ENCODE measurements at regions not wholly inside any gene's neighbourhood (a gene's known extent, or its start where the extent isn't known, plus 50 kb on each side); places are given as distances from the start of the nearest gene placed in this dataset.

- Histone ChIP-seq H3K36me3 (ENCODE audit: low read depth, missing control alignments) (no peaks in the 10 kb centered on the region), H3K4me3 (no peak overlapping the region), H3K27me3 (no peaks in the 10 kb centered on the region), H3K27ac (no peak overlapping the region), H3K9me3 (no peaks in the 10 kb centered on the region), H3K4me1 (no peaks in the 10 kb centered on the region)
- TF ChIP-seq POLR2A (IDR thresholded peaks at IDR 0.05), result no peak
- no peak for TF ChIP-seq CTCF (IDR thresholded peaks at IDR 0.05)
- intact Hi-C loops (cut with DNase I; ENCODE audit: low total_unique reads), result no loop called here
- no peak for DNase-seq
- WGBS, 2 donors, result 80 to 88% methylated on average over 4 of the region's 4 CpGs
Observed at GRCh38 chr13:58165617-58166016, 534.1 kb downstream of the PCDH17 start.

- no peaks in the 10 kb centered on the region for H3K36me3 ChIP-seq (ENCODE audit: low read depth, missing control alignments)
- DNase-seq, result no peak
- H3K9me3 ChIP-seq, result no peaks in the 10 kb centered on the region
- no peaks in the 10 kb centered on the region for H3K27me3 ChIP-seq
- no peaks in the 10 kb centered on the region for H3K4me1 ChIP-seq
- no peak overlapping the region for H3K27ac ChIP-seq
- WGBS, 2 donors, result 77 to 96% methylated on average over 3 of the region's 3 CpGs
- no peak overlapping the region for H3K4me3 ChIP-seq
- TF ChIP-seq CTCF (IDR thresholded peaks at IDR 0.05) (no peak), POLR2A (IDR thresholded peaks at IDR 0.05) (no peak)
- intact Hi-C loops (cut with DNase I; ENCODE audit: low total_unique reads), result no loop called here
Observed at GRCh38 chr13:58181111-58181510, 549.6 kb downstream of the PCDH17 start.

GRCh38 chr13:58187881-58188280 is 556.3 kb downstream of the PCDH17 start:
- DNase-seq, result no peak
- no peak for TF ChIP-seq POLR2A (IDR thresholded peaks at IDR 0.05)
- H3K4me3 ChIP-seq, result no peak overlapping the region
- 79 to 83% methylated on average over 4 of the region's 4 CpGs for WGBS, 2 donors
- H3K36me3 ChIP-seq (ENCODE audit: low read depth, missing control alignments), result no peaks in the 10 kb centered on the region
- no peaks in the 10 kb centered on the region for H3K27me3 ChIP-seq
- intact Hi-C loops (cut with DNase I; ENCODE audit: low total_unique reads), result no loop called here
- no peak overlapping the region for H3K27ac ChIP-seq
- H3K4me1 ChIP-seq, result no peaks in the 10 kb centered on the region
- H3K9me3 ChIP-seq, result no peaks in the 10 kb centered on the region

DNA sequence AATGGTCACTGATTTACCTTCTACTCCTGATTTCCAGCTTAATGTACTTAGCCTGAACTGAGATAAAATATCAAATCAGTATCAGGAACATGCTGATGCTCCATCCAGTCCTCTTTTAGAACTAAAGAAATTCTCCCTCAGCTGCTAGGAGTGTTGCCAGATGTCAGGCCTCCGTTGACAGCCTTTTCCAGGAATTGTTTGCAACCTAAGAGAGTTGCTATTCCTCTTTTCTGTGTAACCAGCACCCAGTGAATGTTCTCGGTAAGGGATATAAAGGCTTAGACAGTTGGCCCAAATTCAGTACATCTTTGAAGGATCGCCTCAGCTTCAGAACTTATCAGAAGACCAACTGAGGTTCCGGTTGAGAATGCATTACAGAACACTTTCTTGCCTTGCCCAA is 559.0 kb downstream of the PCDH17 start:
- no peaks in the 10 kb centered on the region for H3K9me3 ChIP-seq
- no peaks in the 10 kb centered on the region for H3K27me3 ChIP-seq
- no peak for TF ChIP-seq CTCF (IDR thresholded peaks at IDR 0.05)
- no peak for TF ChIP-seq POLR2A (IDR thresholded peaks at IDR 0.05)
- H3K4me1 ChIP-seq, result no peaks in the 10 kb centered on the region
- intact Hi-C loops (cut with DNase I; ENCODE audit: low total_unique reads), result no loop called here
- H3K27ac ChIP-seq, result no peak overlapping the region
- no peak for DNase-seq
- WGBS, 2 donors, result 54 to 66% methylated on average over 4 of the region's 4 CpGs
- no peaks in the 10 kb centered on the region for H3K36me3 ChIP-seq (ENCODE audit: low read depth, missing control alignments)
- H3K4me3 ChIP-seq, result no peak overlapping the region

DNA sequence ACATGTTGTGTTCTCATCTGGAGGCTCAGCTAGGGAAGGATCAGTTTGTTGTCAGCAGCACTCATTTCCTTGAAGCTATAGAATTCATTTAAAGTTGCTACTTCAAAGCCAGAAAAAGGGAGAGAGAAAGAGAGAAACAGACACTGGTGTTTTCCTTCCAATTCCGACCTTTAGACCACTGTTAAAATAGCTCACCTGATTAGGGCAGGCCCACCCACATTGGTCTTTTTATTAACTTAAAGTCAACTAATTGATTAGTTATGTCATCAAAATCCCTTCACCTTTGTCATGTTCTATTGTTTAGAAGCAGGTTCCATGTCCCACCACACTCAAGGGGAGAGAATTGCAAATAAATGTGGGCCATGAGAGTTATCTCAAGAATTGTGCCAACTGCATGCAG is 560.2 kb downstream of the PCDH17 start:
- WGBS, 2 donors, result 59 to 88% methylated on average over 1 of the region's 1 CpG
- DNase-seq, result no peak
- Histone ChIP-seq H3K27me3 (no peaks in the 10 kb centered on the region), H3K4me1 (no peaks in the 10 kb centered on the region), H3K27ac (no peak overlapping the region), H3K36me3 (ENCODE audit: low read depth, missing control alignments) (no peaks in the 10 kb centered on the region), H3K9me3 (no peaks in the 10 kb centered on the region), H3K4me3 (no peak overlapping the region)
- no peak for TF ChIP-seq POLR2A (IDR thresholded peaks at IDR 0.05)
- no peak for TF ChIP-seq CTCF (IDR thresholded peaks at IDR 0.05)
- intact Hi-C loops (cut with DNase I; ENCODE audit: low total_unique reads), result no loop called here
